UCSD-AML1 (cell line): ENCODE measurements at regions not wholly inside any gene's neighbourhood (a gene's known extent, or its start where the extent isn't known, plus 50 kb on each side); places are given as distances from the start of the nearest gene placed in this dataset.
"Not testable (repeated sequence)": the region's sequence is repeated elsewhere in the genome, so short reads cannot be mapped to it uniquely, and the experiment has no call there.

ENCODE experiments used
- DNase-seq: peaks from one replicate; lab custom pipeline; 2025; ENCODE audit not compliant: unreplicated experiment; lab: John Stamatoyannopoulos, UW

GRCh38 chr6:140036196-140036595 lies 661.7 kb upstream of the CITED2 start:
- DNase-seq, result no peak

GRCh38 chr6:140032189-140032588 lies 657.7 kb upstream of the CITED2 start:
- no peak for DNase-seq

GRCh38 chr6:140029551-140029950 lies 655.1 kb upstream of the CITED2 start:
- DNase-seq, result no peak

- no peak for DNase-seq
Observed at GRCh38 chr6:140027219-140027618, 652.8 kb upstream of the CITED2 start.

- no peak for DNase-seq
Observed at GRCh38 chr6:140026546-140026945, 652.1 kb upstream of the CITED2 start.

GRCh38 chr6:140025171-140025570 lies 650.7 kb upstream of the CITED2 start:
- no peak for DNase-seq

- DNase-seq, result no peak
Observed at GRCh38 chr6:140020207-140020791, 645.9 kb upstream of the CITED2 start.

GRCh38 chr6:140018588-140018987 lies 644.1 kb upstream of the CITED2 start:
- no peak for DNase-seq

GRCh38 chr6:140017470-140017869 lies 643.0 kb upstream of the CITED2 start:
- no peak for DNase-seq

GRCh38 chr6:140012150-140012549 lies 637.7 kb upstream of the CITED2 start:
- no peak for DNase-seq

- DNase-seq, result no peak
Observed at GRCh38 chr6:140011537-140011936, 637.1 kb upstream of the CITED2 start.

GRCh38 chr6:140009286-140009685 lies 634.8 kb upstream of the CITED2 start:
- DNase-seq, result no peak

- DNase-seq, result no peak
Observed at GRCh38 chr6:140007525-140007924, 633.1 kb upstream of the CITED2 start.

GRCh38 chr6:140003217-140003616 lies 628.8 kb upstream of the CITED2 start:
- DNase-seq, result no peak

GRCh38 chr6:140002396-140003022 lies 628.1 kb upstream of the CITED2 start:
- no peak for DNase-seq

GRCh38 chr6:140001821-140002341 lies 627.4 kb upstream of the CITED2 start:
- DNase-seq, result no peak

- no peak for DNase-seq
Observed at GRCh38 chr6:140001005-140001404, 626.6 kb upstream of the CITED2 start.

- DNase-seq, result not testable (repeated sequence)
Observed at GRCh38 chr6:139999661-140000060, 625.2 kb upstream of the CITED2 start.

GRCh38 chr6:139998478-139998877 lies 624.0 kb upstream of the CITED2 start:
- DNase-seq, result not testable (repeated sequence)

- peak; percentile 10 for DNase-seq
Observed at GRCh38 chr6:139996253-139996834, 621.9 kb upstream of the CITED2 start.

GRCh38 chr6:139994998-139995397 lies 620.5 kb upstream of the CITED2 start:
- no peak for DNase-seq

GRCh38 chr6:139990856-139991465 lies 616.5 kb upstream of the CITED2 start:
- no peak for DNase-seq
